OCI-LY1 (cell line): ENCODE measurements at regions not wholly inside any gene's neighbourhood (a gene's known extent, or its start where the extent isn't known, plus 50 kb on each side); places are given as distances from the start of the nearest gene placed in this dataset.
"Not testable (repeated sequence)": the region's sequence is repeated elsewhere in the genome, so short reads cannot be mapped to it uniquely, and the experiment has no call there.

Source experiments
- EZH2 ChIP-seq: fragments of 200-600 bp; sonication (generic), shearing (Covaris generic); IDR thresholded peaks from 2 replicates; pipeline ENCODE4 v1.8.0; 2017; ENCODE audit warnings: borderline replicate concordance, mixed run types, mild to moderate bottlenecking, antibody characterized with exemption, low read length, moderate library complexity, mixed read lengths
- TF ChIP-seq, protein P1 (sequence below): fragments of 200-600 bp; sonication (generic), shearing (Covaris generic); IDR thresholded peaks from 2 replicates; pipeline ENCODE4 v1.5.1; 2017; ENCODE audit warnings: mild to moderate bottlenecking, antibody characterized with exemption, low read length, moderate library complexity, mixed read lengths

DNA sequence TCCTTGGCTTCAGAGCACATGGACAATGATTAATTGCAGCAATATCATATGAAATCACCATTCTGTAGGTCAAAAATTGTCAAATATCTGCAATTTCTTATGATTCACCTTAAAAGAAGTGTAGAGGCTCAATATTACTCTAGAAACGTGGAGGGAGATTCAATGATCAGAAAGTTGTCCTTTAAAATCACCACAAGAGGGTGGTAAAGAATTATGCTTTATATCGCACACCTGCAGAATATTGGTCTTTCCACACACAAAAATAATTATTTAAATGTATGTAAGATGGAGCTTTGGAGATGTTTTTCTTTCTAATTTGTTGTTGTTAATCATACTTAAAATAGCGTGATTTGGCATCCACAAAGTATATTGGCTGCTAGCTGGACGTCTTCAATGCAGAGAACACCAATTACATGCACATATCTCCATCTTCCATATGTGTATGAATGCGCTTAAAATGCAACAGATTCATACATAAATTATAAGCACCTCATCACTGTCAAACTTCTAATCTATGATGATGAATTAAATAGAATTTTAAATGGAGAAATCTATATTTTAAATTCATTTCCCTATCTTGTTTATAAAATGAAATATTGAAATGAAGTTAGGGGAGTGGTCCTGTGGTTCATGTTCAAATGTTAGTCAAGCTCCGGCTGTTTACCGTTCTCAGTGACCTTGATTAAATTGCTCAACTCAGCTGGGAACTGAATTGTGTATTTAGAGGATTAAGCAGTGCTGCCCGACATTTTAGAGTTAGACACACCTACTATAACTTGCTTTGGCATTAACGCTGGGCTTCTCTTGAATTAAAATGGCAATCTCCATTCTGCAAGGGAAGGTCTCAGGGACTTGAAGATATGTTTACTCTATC is 153.5 kb upstream of the CHL1 start:
- TF ChIP-seq, protein P1, sequence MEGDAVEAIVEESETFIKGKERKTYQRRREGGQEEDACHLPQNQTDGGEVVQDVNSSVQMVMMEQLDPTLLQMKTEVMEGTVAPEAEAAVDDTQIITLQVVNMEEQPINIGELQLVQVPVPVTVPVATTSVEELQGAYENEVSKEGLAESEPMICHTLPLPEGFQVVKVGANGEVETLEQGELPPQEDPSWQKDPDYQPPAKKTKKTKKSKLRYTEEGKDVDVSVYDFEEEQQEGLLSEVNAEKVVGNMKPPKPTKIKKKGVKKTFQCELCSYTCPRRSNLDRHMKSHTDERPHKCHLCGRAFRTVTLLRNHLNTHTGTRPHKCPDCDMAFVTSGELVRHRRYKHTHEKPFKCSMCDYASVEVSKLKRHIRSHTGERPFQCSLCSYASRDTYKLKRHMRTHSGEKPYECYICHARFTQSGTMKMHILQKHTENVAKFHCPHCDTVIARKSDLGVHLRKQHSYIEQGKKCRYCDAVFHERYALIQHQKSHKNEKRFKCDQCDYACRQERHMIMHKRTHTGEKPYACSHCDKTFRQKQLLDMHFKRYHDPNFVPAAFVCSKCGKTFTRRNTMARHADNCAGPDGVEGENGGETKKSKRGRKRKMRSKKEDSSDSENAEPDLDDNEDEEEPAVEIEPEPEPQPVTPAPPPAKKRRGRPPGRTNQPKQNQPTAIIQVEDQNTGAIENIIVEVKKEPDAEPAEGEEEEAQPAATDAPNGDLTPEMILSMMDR: peak; percentile 53; the same call in 1 of the 2 replicates
- TF ChIP-seq EZH2: not testable (repeated sequence)
